Fibroblast of pulmonary artery (primary cell): ENCODE measurements at regions not wholly inside any gene's neighbourhood (a gene's known extent, or its start where the extent isn't known, plus 50 kb on each side); places are given as distances from the start of the nearest gene placed in this dataset.

ENCODE experiments used
- DNase-seq: peaks from one replicate; pipeline ENCODE4 v3.0.0-alpha.2; 2010; ENCODE audit warnings: low read depth
- H3K4me3 ChIP-seq: replicated peaks from 2 replicates; pipeline ENCODE4 v1.5.1; 2011; ENCODE audit warnings: low read depth, mild to moderate bottlenecking, control low read depth, low read length, moderate library complexity
- CTCF ChIP-seq: IDR thresholded peaks from 2 replicates; pipeline ENCODE4 v1.5.1; 2011; ENCODE audit warnings: mild to moderate bottlenecking, control low read depth, low read length, inconsistent platforms; ENCODE audit errors: missing control alignments

- no peak for DNase-seq
- no peak overlapping the region for H3K4me3 ChIP-seq
- no peak for TF ChIP-seq CTCF
These were observed 285.1 kb upstream of the CCDC54 start for GRCh38 chr3:107092121-107092520.

GRCh38 chr3:107098864-107099263 lies 278.4 kb upstream of the CCDC54 start:
- DNase-seq: no peak
- no peak overlapping the region for H3K4me3 ChIP-seq
- TF ChIP-seq CTCF: no peak

- no peak for DNase-seq
- no peak overlapping the region for H3K4me3 ChIP-seq
- no peak for TF ChIP-seq CTCF
These were observed 277.1 kb upstream of the CCDC54 start for GRCh38 chr3:107100137-107100536.

GRCh38 chr3:107100573-107100972 lies 276.7 kb upstream of the CCDC54 start:
- no peak overlapping the region for H3K4me3 ChIP-seq
- no peak for TF ChIP-seq CTCF
- no peak for DNase-seq

- TF ChIP-seq CTCF: no peak
- DNase-seq: no peak
- H3K4me3 ChIP-seq: no peak overlapping the region
These were observed 273.5 kb upstream of the CCDC54 start for GRCh38 chr3:107103786-107104185.

- no peak overlapping the region for H3K4me3 ChIP-seq
- TF ChIP-seq CTCF: no peak
- DNase-seq: peak; percentile 54
These were observed 270.9 kb upstream of the CCDC54 start for GRCh38 chr3:107106316-107106715.

GRCh38 chr3:107106907-107107306 lies 270.3 kb upstream of the CCDC54 start:
- no peak for TF ChIP-seq CTCF
- no peak overlapping the region for H3K4me3 ChIP-seq
- DNase-seq: no peak
